Dedifferentiated amniotic fluid mesenchymal stem cell (primary cell): ENCODE measurements at regions not wholly inside any gene's neighbourhood (a gene's known extent, or its start where the extent isn't known, plus 50 kb on each side); places are given as distances from the start of the nearest gene placed in this dataset.
"Not testable (repeated sequence)": the region's sequence is repeated elsewhere in the genome, so short reads cannot be mapped to it uniquely, and the experiment has no call there.

Experiments used
- DNase-seq: peaks from one replicate; pipeline ENCODE4 v3.0.0-alpha.2; 2016; ENCODE audit errors: extremely low spot score

GRCh38 chr1:229131243-229132105, 139.4 kb upstream of the RAB4A start:
- DNase-seq = no peak

- no peak for DNase-seq
Observed at GRCh38 chr1:229132106-229132443, 138.8 kb upstream of the RAB4A start.

- DNase-seq = no peak
Observed at GRCh38 chr1:229132706-229133105, 138.2 kb upstream of the RAB4A start.

- DNase-seq = no peak
Observed at GRCh38 chr1:229133151-229133550, 137.8 kb upstream of the RAB4A start.

- no peak for DNase-seq
Observed at GRCh38 chr1:229133811-229134210, 137.1 kb upstream of the RAB4A start.

GRCh38 chr1:229134381-229135217, 136.3 kb upstream of the RAB4A start:
- not testable (repeated sequence) for DNase-seq

- no peak for DNase-seq
Observed at GRCh38 chr1:229135773-229136172, 135.1 kb upstream of the RAB4A start.

GRCh38 chr1:229136822-229137221, 134.1 kb upstream of the RAB4A start:
- no peak for DNase-seq

GRCh38 chr1:229137271-229137670, 133.6 kb upstream of the RAB4A start:
- no peak for DNase-seq

- no peak for DNase-seq
Observed at GRCh38 chr1:229138058-229138457, 132.9 kb upstream of the RAB4A start.

GRCh38 chr1:229139331-229140118, 131.4 kb upstream of the RAB4A start:
- DNase-seq = no peak

GRCh38 chr1:229140119-229140396, 130.9 kb upstream of the RAB4A start:
- no peak for DNase-seq

GRCh38 chr1:229141271-229141670, 129.6 kb upstream of the RAB4A start:
- DNase-seq = no peak

- no peak for DNase-seq
Observed at GRCh38 chr1:229141689-229142377, 129.1 kb upstream of the RAB4A start.

GRCh38 chr1:229142471-229142870, 128.4 kb upstream of the RAB4A start:
- no peak for DNase-seq

GRCh38 chr1:229146647-229147046, 124.3 kb upstream of the RAB4A start:
- DNase-seq = no peak

- no peak for DNase-seq
Observed at GRCh38 chr1:229147072-229147471, 123.8 kb upstream of the RAB4A start.

- DNase-seq = no peak
Observed at GRCh38 chr1:229148041-229148671, 122.8 kb upstream of the RAB4A start.

GRCh38 chr1:229148743-229149142, 122.2 kb upstream of the RAB4A start:
- DNase-seq = no peak

GRCh38 chr1:229149435-229149834, 121.5 kb upstream of the RAB4A start:
- DNase-seq = no peak

- no peak for DNase-seq
Observed at GRCh38 chr1:229150518-229150917, 120.4 kb upstream of the RAB4A start.
